Activated CD4-positive, alpha-beta T cell treated with anti-CD3 and anti-CD28 coated beads for 36 hours (primary cell): ENCODE measurements at regions not wholly inside any gene's neighbourhood (a gene's known extent, or its start where the extent isn't known, plus 50 kb on each side); places are given as distances from the start of the nearest gene placed in this dataset.

Experiments used
- ATAC-seq: fragments of 200-7000 bp; cut with Tn5 transposase; one replicate; pipeline ENCODE4 v1.10.0; 2021; ENCODE audit warnings: mild to moderate bottlenecking, moderate library complexity
- CTCF ChIA-PET: fragments of 350-600 bp; sonication (Branson Sonifier 250); formaldehyde crosslinking; loops from one replicate; lab custom pipeline; 2021; ENCODE audit warnings: antibody characterized with exemption; lab: Charles Lee
- POLR2A ChIA-PET: fragments of 350-600 bp; sonication (Branson Sonifier 250); formaldehyde crosslinking; loops from one replicate; lab custom pipeline; 2021; ENCODE audit warnings: antibody characterized with exemption, inconsistent platforms; lab: Charles Lee
- DNase-seq: peaks from one replicate; pipeline ENCODE4 v3.0.0-alpha.2; 2020
- H3K27ac Mint-ChIP-seq: one replicate; pipeline ENCODE4 v1.8.0; 2021; ENCODE audit warnings: mixed read lengths
- H3K27me3 Mint-ChIP-seq: one replicate; pipeline ENCODE4 v1.8.0; 2021; ENCODE audit warnings: mixed read lengths
- H3K36me3 Mint-ChIP-seq: one replicate; pipeline ENCODE4 v1.8.0; 2021; ENCODE audit warnings: low read depth, mixed read lengths
- H3K4me1 Mint-ChIP-seq: one replicate; pipeline ENCODE4 v1.8.0; 2021; ENCODE audit warnings: mixed read lengths
- H3K4me3 Mint-ChIP-seq: one replicate; pipeline ENCODE4 v1.8.0; 2021; ENCODE audit warnings: mild to moderate bottlenecking, moderate library complexity, mixed read lengths
- H3K9me3 Mint-ChIP-seq: one replicate; pipeline ENCODE4 v1.8.0; 2021; ENCODE audit warnings: low read depth, mixed read lengths
- intact Hi-C, 2 experiments: fragments of 100-400 bp; cut with DNase I in 1 of 2; cut with micrococcal nuclease in 1 of 2; formaldehyde crosslinking; loops; one replicate each; pipeline versions ENCODE4 v1.14.2 to v1.15.1; 2022 to 2024; cut with DNase I, micrococcal nuclease

DNA sequence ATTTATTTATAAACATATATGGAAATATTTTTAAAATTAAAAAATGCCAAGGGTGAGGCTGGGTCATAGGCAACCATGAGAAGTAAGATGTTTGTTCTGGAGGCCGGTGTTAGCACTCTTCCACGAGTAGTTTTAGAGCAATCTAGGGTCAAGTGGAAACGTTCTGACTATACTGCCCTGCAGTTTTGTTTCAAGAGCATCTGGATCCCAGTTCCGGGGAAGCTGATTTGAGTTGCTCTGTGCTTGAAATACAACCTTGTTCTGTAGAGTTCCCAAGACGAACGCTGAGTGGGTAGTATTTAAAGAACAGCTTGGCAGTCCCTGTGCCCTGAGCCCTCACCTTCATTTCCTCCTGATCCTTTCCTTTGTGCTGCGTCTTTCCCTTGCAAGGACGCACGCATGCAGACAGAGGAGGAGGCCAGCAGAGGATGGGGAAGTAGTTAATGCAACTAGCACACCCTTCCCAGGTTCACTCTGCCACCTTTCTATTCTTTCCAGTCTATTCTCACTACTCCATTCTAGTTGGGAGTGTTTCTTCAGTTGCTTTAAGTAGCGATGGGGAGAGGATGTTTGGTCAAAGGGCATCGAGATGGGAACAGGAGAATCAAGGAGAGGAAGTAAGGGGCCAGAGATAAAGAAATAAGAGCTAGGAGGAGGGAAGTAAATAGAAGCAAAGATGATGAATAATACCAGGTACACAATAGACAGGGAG is 68.3 kb upstream of the ZSWIM6 start:
- no peaks in the 10 kb centered on the region for H3K9me3 Mint-ChIP-seq
- intact Hi-C loops: no loop called here
- H3K27me3 Mint-ChIP-seq: peaks cover 5% of the 10 kb centered on the region
- H3K36me3 Mint-ChIP-seq: no peaks in the 10 kb centered on the region
- no peak overlapping the region for H3K27ac Mint-ChIP-seq
- H3K4me1 Mint-ChIP-seq: peaks cover 4% of the 10 kb centered on the region
- CTCF ChIA-PET: no interaction called here
- H3K4me3 Mint-ChIP-seq: no peak overlapping the region
- no peak for ATAC-seq
- POLR2A ChIA-PET: interaction anchor here (0.6 kb wide), 1 partner anchor 302 kb away, joined by 3 read pairs; no protein-coding TSS in a partner anchor
- DNase-seq: no peak

DNA sequence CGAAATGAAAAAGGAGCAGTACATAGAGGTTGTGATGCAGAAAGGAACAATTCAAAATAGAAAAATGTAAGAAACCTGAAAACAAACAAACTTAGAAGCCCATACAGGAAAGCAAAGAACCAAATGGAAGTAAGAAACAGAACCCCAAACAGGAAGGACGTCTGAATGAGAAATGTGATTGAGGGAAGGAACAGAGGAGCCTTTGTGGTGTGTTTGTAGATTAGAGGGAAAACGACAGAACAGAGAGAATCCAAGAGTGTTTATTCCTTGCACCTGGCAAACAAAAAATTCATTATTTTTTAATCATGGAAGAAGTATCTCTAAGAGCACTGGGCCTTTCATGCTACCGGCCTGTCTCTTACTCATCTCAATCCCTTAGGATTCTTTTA is 67.8 kb upstream of the ZSWIM6 start:
- CTCF ChIA-PET: no interaction called here
- ATAC-seq: no peak

DNA sequence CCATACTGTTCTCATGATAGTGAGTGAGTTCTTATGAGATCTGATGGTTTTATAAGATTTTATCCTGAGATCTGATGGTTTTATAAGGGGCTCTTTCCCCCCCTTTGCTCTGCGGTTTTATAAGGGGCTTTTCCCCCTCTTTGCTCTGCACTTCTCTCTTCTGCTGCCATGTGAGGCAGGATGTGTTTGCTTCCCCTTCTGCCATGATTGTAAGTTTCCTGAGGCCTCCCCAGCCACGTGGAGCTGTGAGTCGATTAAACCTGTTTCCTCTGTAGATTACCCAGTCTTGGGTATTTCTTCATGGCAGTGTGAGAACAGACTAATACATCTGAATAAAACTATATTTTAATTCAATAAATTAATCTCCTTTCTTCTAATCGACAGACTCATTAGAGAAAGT is 64.9 kb upstream of the ZSWIM6 start:
- DNase-seq: no peak
- POLR2A ChIA-PET: no interaction called here
- intact Hi-C loops: no loop called here
- CTCF ChIA-PET: no interaction called here
- Mint-ChIP-seq H3K27me3 (peaks cover 5% of the 10 kb centered on the region), H3K4me3 (no peak overlapping the region), H3K9me3 (no peaks in the 10 kb centered on the region), H3K36me3 (no peaks in the 10 kb centered on the region), H3K4me1 (peaks cover 14% of the 10 kb centered on the region), H3K27ac (no peak overlapping the region)
- ATAC-seq: no peak

More for the DNA sequence above, 67.8 kb upstream of the ZSWIM6 start:
- POLR2A ChIA-PET: interaction anchor here (0.6 kb wide), 1 partner anchor 302 kb away, joined by 3 read pairs; no protein-coding TSS in a partner anchor
- peaks cover 9% of the 10 kb centered on the region for H3K4me1 Mint-ChIP-seq
- H3K4me3 Mint-ChIP-seq: no peak overlapping the region
- H3K9me3 Mint-ChIP-seq: no peaks in the 10 kb centered on the region
- no peaks in the 10 kb centered on the region for H3K36me3 Mint-ChIP-seq
- H3K27me3 Mint-ChIP-seq: peaks cover 5% of the 10 kb centered on the region
- DNase-seq: no peak
- no peak overlapping the region for H3K27ac Mint-ChIP-seq
- intact Hi-C loops: no loop called here

DNA sequence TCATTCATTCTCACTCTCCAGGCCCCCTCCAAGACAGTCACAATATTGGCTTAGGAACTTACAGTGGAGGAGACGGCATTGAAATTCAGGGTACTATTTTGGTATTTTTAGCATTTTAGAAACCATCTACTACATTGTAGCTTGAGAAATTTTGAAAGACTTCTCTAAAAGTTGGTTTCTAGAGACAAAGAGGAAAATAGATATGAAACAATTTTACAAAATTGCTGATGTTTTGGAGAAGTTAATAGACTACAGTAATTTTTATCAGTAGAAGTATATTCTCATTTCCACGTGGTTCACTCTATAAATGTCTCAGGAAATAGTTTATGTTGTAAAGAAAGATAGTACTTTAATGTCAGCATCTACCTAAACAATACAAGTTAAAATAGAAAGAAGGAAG is 63.2 kb upstream of the ZSWIM6 start:
- Mint-ChIP-seq H3K4me1 (peaks cover 11% of the 10 kb centered on the region), H3K27me3 (peaks cover 4% of the 10 kb centered on the region), H3K4me3 (no peak overlapping the region), H3K9me3 (no peaks in the 10 kb centered on the region), H3K36me3 (no peaks in the 10 kb centered on the region), H3K27ac (peak overlapping the region; percentile 48)
- ChIA-PET POLR2A (no interaction called here), CTCF (no interaction called here)
- ATAC-seq: no peak
- intact Hi-C loops: no loop called here
- no peak for DNase-seq

DNA sequence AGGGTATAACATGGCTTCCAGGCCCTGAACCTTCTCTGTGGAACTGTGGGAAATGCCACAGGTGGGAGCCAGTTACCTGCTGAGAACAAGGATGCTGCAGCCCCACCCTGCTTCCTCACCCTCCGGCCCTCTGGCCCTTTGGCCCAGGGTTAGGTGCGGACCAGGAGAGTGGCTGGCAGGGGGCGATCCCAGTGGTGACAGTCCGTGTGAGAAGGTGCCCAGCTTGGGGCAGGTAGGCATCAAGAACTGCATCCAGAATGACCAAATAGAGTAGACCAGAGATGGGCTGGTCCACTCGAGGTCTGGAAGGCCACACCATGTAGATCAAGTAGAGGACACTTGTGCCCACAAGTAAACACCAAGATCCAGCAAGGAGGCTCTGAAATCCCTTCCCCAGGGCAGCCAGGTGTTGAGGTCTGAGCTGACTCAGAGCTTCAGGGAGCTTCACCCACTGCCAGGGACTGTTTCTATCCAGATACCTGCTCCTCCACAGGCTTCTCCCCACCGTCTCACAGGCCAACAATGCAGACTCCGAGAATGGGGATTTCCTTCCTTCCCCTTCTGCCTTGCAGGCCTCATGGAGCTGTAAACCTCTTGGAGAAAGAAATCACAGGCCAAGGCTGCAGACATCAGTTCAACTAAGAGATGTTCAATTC is 61.4 kb upstream of the ZSWIM6 start:
- Mint-ChIP-seq H3K4me3 (no peak overlapping the region), H3K4me1 (peaks cover 16% of the 10 kb centered on the region), H3K27ac (no peak overlapping the region), H3K9me3 (no peaks in the 10 kb centered on the region), H3K27me3 (no peaks in the 10 kb centered on the region), H3K36me3 (no peaks in the 10 kb centered on the region)
- CTCF ChIA-PET: interaction anchor here (0.6 kb wide), 1 partner anchor 304 kb away, joined by 3 read pairs; no protein-coding TSS in a partner anchor
- POLR2A ChIA-PET: no interaction called here
- intact Hi-C loops: loop anchor here in 1 of 2 experiments (10.0 kb wide), 1 partner anchor 326 kb away; the partner anchor contains the start of genes ERCC8 and NDUFAF2
- DNase-seq (no peak), ATAC-seq (no peak)

DNA sequence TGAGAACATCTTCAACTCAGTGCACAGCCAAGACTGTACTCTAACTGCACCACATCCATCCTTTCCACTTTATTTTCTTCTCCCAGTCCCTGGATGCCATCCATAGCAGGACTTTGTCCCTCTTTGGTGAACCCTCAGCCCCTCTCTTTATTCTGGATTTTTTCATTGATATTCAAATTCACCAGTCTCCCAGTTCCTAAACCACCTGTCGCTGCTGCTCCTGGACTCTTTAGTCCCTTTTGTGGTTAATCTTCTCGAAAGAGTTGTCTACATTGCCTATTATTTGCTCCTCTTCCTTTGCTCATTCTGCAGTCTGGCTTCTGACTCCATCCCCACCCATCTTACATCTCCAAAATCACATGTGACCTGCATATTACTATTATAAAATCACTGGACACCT is 59.4 kb upstream of the ZSWIM6 start:
- ChIA-PET POLR2A (no interaction called here), CTCF (no interaction called here)
- Mint-ChIP-seq H3K4me3 (no peak overlapping the region), H3K27me3 (no peaks in the 10 kb centered on the region), H3K27ac (no peak overlapping the region), H3K4me1 (peaks cover 32% of the 10 kb centered on the region), H3K36me3 (no peaks in the 10 kb centered on the region), H3K9me3 (no peaks in the 10 kb centered on the region)
- DNase-seq (no peak), ATAC-seq (no peak)
- intact Hi-C loops: loop anchor here in 1 of 2 experiments (10.0 kb wide), 1 partner anchor 328 kb away; the partner anchor contains the start of genes ERCC8 and NDUFAF2

DNA sequence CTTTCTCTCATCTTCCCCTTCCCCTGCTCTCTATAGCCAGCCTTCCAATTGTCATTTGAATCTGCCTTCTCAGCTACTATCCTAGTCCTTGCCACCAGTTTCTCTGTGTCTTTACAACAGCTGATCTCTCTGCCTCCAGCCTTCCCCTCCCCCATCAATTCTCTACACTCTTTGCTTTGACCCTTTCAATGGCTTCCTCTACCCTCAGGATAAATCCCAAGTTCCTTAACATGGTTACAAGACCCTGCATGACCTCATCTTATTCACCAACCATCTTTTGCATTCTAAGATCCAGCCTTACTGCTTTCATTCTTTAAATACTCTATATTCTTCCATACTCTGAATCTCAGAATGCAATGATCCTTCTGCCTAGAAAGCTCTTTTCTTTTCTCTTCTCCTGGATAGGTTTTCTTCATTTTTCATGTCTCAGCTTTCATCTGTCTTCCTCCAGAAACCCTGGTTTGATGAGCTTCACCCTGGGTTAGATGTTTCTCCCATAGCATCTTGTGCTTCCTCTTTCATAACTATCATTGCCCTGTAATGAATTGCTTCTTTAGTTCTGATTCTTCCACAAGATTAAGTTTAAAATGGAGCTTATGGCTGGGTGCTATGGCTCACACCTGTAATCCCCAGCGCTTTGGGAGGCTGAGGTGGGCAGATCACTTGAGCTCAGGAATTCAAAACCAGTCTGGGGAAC is 58.6 kb upstream of the ZSWIM6 start:
- Mint-ChIP-seq H3K27ac (no peak overlapping the region), H3K27me3 (no peaks in the 10 kb centered on the region), H3K9me3 (no peaks in the 10 kb centered on the region), H3K4me3 (no peak overlapping the region), H3K4me1 (peaks cover 35% of the 10 kb centered on the region), H3K36me3 (no peaks in the 10 kb centered on the region)
- ChIA-PET CTCF (interaction anchor here (0.7 kb wide), 1 partner anchor 107 kb away, joined by 3 read pairs; no protein-coding TSS in a partner anchor), POLR2A (no interaction called here)
- DNase-seq: no peak
- ATAC-seq: no peak
- intact Hi-C loops: loop anchor here in 1 of 2 experiments (10.0 kb wide), 1 partner anchor 329 kb away; the partner anchor contains the start of genes ERCC8 and NDUFAF2

DNA sequence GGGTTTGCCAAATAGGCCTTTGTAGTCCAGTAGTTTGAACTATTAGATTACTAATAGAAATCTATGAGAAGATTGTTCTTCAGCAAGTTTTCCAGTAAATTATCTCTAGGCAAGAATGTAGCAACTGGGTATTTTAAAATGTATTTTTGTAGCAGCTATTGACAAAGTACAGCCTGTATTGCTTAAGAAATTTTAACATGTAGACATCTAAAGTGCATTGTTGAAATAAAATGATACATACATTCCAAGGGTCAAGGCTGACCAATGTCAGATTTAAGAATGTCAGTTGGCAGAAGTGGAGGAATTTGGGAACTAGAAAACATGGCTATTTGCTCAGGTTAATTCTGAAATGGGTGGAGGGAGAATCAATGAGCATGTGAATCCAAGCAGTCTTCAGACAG is 57.5 kb upstream of the ZSWIM6 start:
- Mint-ChIP-seq H3K9me3 (no peaks in the 10 kb centered on the region), H3K27me3 (no peaks in the 10 kb centered on the region), H3K4me1 (peaks cover 27% of the 10 kb centered on the region), H3K27ac (no peak overlapping the region), H3K4me3 (no peak overlapping the region), H3K36me3 (no peaks in the 10 kb centered on the region)
- ATAC-seq (no peak), DNase-seq (no peak)
- ChIA-PET POLR2A (no interaction called here), CTCF (interaction anchor here (0.6 kb wide), 1 partner anchor 93 kb away, joined by 3 read pairs; no protein-coding TSS in a partner anchor)
- intact Hi-C loops: loop anchor here in 1 of 2 experiments (10.0 kb wide), 1 partner anchor 330 kb away; the partner anchor contains the start of genes ERCC8 and NDUFAF2

DNA sequence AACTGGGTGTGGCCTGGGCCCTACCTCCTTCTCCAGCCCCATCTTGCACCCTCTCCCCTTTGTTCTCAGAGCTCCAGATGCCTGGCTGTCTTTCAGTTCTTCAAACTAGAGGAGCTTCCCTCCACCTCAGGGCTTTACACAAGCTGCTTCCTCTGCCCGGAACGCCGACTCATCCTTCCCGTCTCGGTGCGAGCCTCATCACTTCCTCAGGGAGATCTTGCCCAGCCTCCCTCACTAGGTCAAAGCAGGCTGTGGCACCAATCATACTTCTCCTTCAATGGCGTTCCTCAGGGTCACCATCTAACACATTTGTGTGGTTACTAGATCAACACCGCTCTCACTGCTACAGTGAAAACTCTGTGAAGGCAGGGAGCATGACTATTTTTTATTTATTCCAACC is 56.2 kb upstream of the ZSWIM6 start:
- H3K4me3 Mint-ChIP-seq: peak overlapping the region; percentile 12
- peaks cover 37% of the 10 kb centered on the region for H3K4me1 Mint-ChIP-seq
- H3K27ac Mint-ChIP-seq: peak overlapping the region; percentile 70
- CTCF ChIA-PET: interaction anchor here (0.9 kb wide), 1 partner anchor 317 kb away, joined by 3 read pairs; no protein-coding TSS in a partner anchor
- H3K27me3 Mint-ChIP-seq: no peaks in the 10 kb centered on the region
- ATAC-seq (peak; percentile 57), DNase-seq (peak; percentile 60)
- no peaks in the 10 kb centered on the region for H3K9me3 Mint-ChIP-seq
- POLR2A ChIA-PET: interaction anchor here (0.6 kb wide), 1 partner anchor 94 kb away, joined by 3 read pairs; no protein-coding TSS in a partner anchor
- no peaks in the 10 kb centered on the region for H3K36me3 Mint-ChIP-seq
- intact Hi-C loops: loop anchor here (2.0 to 10.0 kb wide), 4 partner anchors 113 to 381 kb away; partner anchors contain the start of genes SMIM15 (in 2 of the 2), ERCC8 (in 1 of the 2) and NDUFAF2 (in 1 of the 2)

DNA sequence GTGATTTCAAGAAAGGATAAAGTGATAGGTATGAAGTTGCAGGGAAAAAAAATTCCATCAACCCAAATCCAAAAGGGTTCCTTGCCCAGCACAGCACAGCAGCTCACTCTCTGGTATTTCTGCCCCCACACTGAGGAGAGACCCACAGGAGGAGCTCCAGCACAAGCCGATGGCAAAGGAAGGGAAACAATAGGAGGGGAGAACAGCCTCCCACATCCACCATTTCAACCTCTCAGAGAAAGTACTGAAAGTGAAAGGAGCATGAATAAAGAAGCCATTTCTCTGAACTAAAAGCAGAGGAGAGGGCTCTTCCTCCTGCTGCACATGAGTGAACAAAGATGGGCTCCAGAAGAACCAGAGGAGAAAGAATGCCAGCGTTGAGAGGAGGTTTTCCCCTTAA is 54.9 kb upstream of the ZSWIM6 start:
- peaks cover 41% of the 10 kb centered on the region for H3K4me1 Mint-ChIP-seq
- ATAC-seq (peak; percentile 23), DNase-seq (peak; percentile 41)
- H3K27ac Mint-ChIP-seq: peak overlapping the region; percentile 91
- intact Hi-C loops: loop anchor here (2.0 to 10.0 kb wide), 4 partner anchors 114 to 380 kb away; partner anchors contain the start of genes SMIM15 (in 2 of the 2), ERCC8 (in 1 of the 2) and NDUFAF2 (in 1 of the 2)
- peak overlapping the region; percentile 3 for H3K4me3 Mint-ChIP-seq
- ChIA-PET POLR2A (no interaction called here), CTCF (interaction anchor here (0.8 kb wide), 1 partner anchor 54 kb away, joined by 3 read pairs; no protein-coding TSS in a partner anchor)
- no peaks in the 10 kb centered on the region for H3K9me3 Mint-ChIP-seq
- H3K36me3 Mint-ChIP-seq: no peaks in the 10 kb centered on the region
- no peaks in the 10 kb centered on the region for H3K27me3 Mint-ChIP-seq

DNA sequence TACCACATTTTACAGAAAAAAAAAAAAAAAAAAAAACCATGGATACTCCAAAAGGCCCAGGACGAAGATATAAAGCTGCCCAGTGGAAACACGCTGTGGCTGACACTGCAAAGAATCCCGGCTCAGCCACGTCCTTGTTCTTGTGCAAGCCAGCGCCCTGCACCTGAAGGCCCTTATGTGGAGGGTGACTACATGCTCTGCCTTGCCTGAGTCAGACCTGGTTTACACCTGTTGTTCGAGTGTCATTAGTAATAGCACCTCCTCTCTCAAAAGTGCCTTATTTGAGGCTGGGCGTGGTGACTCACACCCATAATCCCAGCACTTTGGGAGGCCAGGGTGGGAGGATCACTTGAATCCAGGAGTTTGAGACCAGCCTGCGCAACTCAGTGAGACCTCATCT is 54.3 kb upstream of the ZSWIM6 start:
- ChIA-PET POLR2A (no interaction called here), CTCF (no interaction called here)
- Mint-ChIP-seq H3K4me3 (no peak overlapping the region), H3K27me3 (no peaks in the 10 kb centered on the region), H3K4me1 (peaks cover 41% of the 10 kb centered on the region), H3K36me3 (no peaks in the 10 kb centered on the region), H3K27ac (peak overlapping the region; percentile 91), H3K9me3 (no peaks in the 10 kb centered on the region)
- DNase-seq: peak; percentile 11
- ATAC-seq: no peak
- intact Hi-C loops: loop anchor here (2.0 to 10.0 kb wide), 5 partner anchors 115 to 381 kb away; partner anchors contain the start of genes SMIM15 (in 2 of the 2), ERCC8 (in 1 of the 2) and NDUFAF2 (in 1 of the 2)
